ENCODE measurements at regions not wholly inside any gene's neighbourhood (a gene's known extent, or its start where the extent isn't known, plus 50 kb on each side); places are given as distances from the start of the nearest gene placed in this dataset.

DNA sequence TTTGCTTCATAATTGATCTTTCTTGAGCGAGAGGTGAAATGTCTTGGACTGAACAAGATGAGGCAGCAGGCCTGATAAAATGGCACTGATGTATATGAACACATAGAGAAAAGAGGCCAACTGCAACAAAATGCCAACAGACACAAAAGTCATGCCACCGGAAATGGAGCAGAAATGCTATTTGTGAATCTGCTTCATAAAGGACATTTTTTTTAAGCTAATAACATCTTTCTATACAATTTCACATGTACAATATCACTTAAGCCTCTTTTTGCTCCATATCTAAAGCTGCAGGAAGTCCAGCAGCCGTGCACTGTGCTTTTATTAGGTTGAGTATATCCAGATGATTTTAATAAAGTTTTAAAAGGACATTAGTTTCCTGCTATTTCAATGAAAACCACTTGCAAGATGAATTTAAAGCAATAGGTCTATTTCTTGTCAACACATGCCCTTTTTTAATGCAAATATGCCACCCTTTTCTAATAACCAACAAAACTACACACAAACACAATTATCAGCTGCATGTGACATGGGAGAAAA is 169.2 kb upstream of the ADAMTS9 start:
- TF ChIP-seq, protein P1, sequence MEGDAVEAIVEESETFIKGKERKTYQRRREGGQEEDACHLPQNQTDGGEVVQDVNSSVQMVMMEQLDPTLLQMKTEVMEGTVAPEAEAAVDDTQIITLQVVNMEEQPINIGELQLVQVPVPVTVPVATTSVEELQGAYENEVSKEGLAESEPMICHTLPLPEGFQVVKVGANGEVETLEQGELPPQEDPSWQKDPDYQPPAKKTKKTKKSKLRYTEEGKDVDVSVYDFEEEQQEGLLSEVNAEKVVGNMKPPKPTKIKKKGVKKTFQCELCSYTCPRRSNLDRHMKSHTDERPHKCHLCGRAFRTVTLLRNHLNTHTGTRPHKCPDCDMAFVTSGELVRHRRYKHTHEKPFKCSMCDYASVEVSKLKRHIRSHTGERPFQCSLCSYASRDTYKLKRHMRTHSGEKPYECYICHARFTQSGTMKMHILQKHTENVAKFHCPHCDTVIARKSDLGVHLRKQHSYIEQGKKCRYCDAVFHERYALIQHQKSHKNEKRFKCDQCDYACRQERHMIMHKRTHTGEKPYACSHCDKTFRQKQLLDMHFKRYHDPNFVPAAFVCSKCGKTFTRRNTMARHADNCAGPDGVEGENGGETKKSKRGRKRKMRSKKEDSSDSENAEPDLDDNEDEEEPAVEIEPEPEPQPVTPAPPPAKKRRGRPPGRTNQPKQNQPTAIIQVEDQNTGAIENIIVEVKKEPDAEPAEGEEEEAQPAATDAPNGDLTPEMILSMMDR (conservative IDR thresholded peaks at IDR 0.05; ENCODE audit: low read depth, low read length): no peak
- no peak for DNase-seq (ENCODE audit: low read depth)
- H3K4me3 ChIP-seq (ENCODE audit: low read depth, low read length): no peak overlapping the region

DNA sequence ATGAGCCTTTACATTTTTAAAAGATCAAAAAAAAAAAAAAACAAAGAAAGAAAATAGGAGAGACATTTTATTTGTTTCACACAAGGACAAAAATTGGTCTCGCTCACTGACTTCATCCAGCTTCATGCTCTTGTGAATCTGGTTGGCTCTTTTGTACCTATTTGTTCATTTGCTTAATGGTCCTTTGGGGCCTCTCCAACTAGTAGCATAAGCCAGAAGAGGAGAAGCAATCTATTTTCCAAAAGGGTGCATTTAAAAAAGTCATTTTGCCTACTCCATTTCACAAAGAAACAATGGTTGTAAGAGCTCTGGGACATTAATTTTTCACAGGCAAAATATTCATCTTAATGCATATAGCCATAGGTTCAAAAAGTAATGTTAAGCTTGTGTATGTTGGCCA is 168.3 kb upstream of the ADAMTS9 start:
- TF ChIP-seq, protein P1 (conservative IDR thresholded peaks at IDR 0.05; ENCODE audit: low read depth, low read length): no peak
- H3K4me3 ChIP-seq (ENCODE audit: low read depth, low read length): no peak overlapping the region
- DNase-seq (ENCODE audit: low read depth): no peak

DNA sequence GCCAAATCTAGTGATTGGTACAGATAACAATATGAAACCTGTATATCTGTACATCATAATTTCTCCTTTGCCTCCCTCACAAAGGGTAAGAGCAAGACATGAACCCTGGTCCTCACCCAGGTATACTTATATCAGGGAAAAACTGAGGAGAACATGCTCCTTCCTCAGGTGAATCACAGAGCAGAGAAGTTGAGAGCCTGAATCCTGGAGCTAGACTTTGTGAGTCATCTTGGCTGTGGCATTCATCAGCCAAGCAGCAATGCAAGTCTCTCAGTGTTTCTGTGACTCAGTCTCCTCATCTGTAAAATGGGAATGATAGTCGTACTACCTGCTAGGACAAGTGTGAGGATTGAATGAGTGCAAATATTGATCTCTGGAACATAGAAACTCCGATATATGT is 165.7 kb upstream of the ADAMTS9 start:
- no peak overlapping the region for H3K4me3 ChIP-seq (ENCODE audit: low read depth, low read length)
- TF ChIP-seq, protein P1 (conservative IDR thresholded peaks at IDR 0.05; ENCODE audit: low read depth, low read length): no peak
- DNase-seq (ENCODE audit: low read depth): no peak

DNA sequence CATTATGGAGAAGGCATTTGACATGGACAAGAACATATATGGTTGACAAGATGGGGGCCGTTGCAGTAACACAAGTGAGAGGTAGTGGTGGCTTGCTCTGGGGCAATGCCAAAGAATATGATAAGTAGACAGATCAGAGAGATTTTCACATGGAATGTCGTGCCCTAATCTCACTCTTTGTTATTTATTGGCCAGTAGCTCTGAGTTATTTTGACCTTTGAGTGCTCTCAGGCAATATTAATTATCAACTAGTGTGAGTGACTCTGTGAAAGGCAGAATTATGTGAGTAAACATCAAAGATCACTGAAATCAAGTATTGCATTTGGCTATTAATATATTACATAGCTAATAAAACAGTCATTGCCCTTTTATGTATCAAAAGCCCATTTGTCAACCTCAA is 164.9 kb upstream of the ADAMTS9 start:
- DNase-seq (ENCODE audit: low read depth): no peak
- TF ChIP-seq, protein P1 (conservative IDR thresholded peaks at IDR 0.05; ENCODE audit: low read depth, low read length): no peak
- no peak overlapping the region for H3K4me3 ChIP-seq (ENCODE audit: low read depth, low read length)

DNA sequence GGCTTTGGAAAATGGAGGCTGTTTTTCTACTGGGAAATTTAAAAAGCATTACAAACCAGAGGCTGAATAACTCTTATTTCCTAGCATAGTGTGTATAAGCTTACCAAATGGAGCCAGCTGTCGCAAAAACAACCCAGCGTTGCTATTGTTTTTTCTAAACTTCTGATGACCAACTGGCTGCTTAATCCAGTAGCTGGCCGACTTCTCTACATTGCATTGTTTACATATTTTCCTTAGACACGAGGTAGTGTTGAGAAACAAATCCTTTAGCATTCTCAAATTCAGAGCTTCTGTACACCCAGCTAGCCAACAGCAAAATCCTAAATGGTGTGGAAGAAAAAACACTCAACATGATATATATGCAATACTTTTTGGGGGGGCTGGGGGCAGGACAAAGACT is 161.0 kb upstream of the ADAMTS9 start:
- TF ChIP-seq, protein P1 (conservative IDR thresholded peaks at IDR 0.05; ENCODE audit: low read depth, low read length): no peak
- no peak for DNase-seq (ENCODE audit: low read depth)
- no peak overlapping the region for H3K4me3 ChIP-seq (ENCODE audit: low read depth, low read length)

DNA sequence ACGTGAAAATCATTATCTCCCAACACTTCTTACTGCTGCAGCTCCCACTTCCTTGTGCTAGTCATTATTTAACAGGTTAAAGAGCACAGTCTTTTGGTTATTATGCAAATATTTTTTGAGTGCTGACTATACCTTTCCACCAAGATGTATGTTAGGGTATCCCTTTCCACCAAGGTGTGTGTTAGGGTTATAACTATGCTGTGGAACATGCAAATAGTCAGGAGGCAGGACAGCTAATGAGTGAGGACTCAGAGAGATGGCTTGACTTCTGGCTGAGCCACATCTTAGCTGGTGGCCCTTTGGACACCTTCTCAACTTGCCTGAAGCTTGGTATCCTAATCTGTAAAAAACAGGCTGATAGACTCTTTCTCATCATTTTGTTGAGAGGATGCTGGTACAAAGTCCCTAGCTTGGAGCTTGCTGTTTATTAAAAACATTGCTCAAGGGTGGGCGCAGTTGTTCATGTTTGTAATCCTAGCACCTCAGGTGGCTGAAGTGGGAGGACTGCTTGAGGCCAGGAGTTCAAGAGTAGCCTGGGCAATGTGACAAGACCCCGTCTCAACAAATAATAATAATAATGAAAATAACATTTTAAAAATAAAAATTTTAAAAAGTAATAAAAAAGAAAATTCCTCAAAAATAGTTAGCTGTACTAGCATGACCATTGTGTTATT is 160.5 kb upstream of the ADAMTS9 start:
- DNase-seq (ENCODE audit: low read depth): no peak
- TF ChIP-seq, protein P1 (conservative IDR thresholded peaks at IDR 0.05; ENCODE audit: low read depth, low read length): no peak
- no peak overlapping the region for H3K4me3 ChIP-seq (ENCODE audit: low read depth, low read length)

DNA sequence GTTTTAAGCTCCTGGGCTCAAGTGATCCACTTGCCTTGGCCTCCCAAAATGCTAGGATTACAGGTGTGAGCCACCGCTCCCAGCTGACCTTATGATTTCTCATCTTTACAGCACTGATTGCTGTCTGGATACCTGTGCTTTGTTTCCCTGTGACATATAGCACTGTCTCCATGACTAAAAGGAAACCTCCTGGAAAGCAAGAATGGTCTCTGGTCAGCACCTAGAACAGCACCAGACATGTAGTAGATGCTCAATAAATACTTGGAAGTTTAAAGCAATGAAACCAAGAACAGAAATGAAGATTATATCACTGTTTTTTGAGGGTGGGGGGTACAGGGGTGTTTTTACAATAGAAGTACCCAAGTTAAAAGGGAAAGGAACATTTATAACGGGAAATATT is 156.8 kb upstream of the ADAMTS9 start:
- TF ChIP-seq, protein P1 (conservative IDR thresholded peaks at IDR 0.05; ENCODE audit: low read depth, low read length): no peak
- no peak for DNase-seq (ENCODE audit: low read depth)

More for the DNA sequence above, 156.8 kb upstream of the ADAMTS9 start:
- H3K4me3 ChIP-seq (ENCODE audit: low read depth, low read length): no peak overlapping the region
